ENCODE measurements at regions not wholly inside any gene's neighbourhood (a gene's known extent, or its start where the extent isn't known, plus 50 kb on each side); places are given as distances from the start of the nearest gene placed in this dataset.

DNA sequence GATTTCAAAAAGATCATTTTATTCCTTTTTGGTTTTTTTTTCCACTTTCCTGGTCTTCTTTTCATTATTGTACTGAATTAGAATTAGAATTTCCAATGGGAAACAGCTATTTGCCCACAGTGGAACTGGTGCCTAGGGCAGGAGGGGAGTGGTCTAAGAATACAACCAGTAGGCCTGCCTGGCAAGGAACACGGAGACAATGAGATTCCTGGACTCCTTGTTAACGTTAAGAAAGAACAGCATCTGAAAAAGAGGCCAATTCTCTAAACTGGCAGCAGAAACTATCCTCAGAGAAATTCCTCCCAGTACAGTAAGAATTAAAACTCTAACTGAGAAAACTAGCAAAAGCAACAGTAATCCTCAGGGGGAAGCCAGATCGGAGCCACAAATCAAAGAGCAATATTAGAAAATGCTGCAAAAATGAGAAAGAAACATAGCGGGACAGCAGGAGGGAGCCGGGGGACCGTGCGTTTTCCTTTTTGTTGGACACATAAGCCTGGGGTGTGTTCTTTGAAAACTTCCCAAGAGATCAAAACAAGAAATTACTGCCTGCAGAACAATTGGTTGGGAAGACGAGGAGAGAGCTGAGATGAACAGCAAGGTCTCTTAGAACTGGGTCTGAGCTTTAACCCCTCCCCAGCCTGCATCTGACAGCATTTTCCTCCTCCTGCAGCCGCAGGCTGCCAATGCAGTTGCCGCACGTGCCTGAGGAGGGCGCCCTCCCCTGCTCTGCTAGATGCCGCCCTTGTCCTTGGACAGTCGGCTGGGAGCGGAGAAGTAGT is 776.0 kb downstream of the TSN start:
- Histone ChIP-seq H3K27me3 (replicated peaks in 1 of 4; ENCODE audit: control extremely low read depth in 1 of 4, control insufficient read depth in 3 of 4, insufficient read depth in 4 of 4, low read length in 3 of 4) (no peaks in the 10 kb centered on the region), H3K27ac (ENCODE audit: low read length in 2 of 2) (no peak overlapping the region), H4K20me1 (ENCODE audit: control insufficient read depth, insufficient read depth, low read length, poor library complexity, severe bottlenecking) (no peaks in the 10 kb centered on the region), H3K4me3 (ENCODE audit: control extremely low read depth in 1 of 5, extremely low read depth in 1 of 5, insufficient read depth in 1 of 5, low read depth in 2 of 5, low read length in 4 of 5) (no peak overlapping the region), H2AFZ (ENCODE audit: insufficient read depth, low read depth, low read length, poor library complexity, severe bottlenecking) (no peak overlapping the region), H3K4me1 (ENCODE audit: control insufficient read depth in 2 of 2, insufficient read depth in 2 of 2, low read length in 2 of 2) (no peaks in the 10 kb centered on the region), H3K79me2 (ENCODE audit: control insufficient read depth, insufficient read depth, low read length) (no peaks in the 10 kb centered on the region), H3K9ac (ENCODE audit: low read length) (no peak overlapping the region), H3K4me2 (replicated peaks; ENCODE audit: low read depth, low read length, poor library complexity, severe bottlenecking) (no peak overlapping the region), H3K9me3 (ENCODE audit: control extremely low read depth in 1 of 3, control insufficient read depth in 2 of 3, insufficient read depth in 1 of 3, low read length in 2 of 3) (peaks cover 0 to 8% (median 1%) of the 10 kb centered on the region in 3 donors), H3K36me3 (replicated peaks in 1 of 2; ENCODE audit: control extremely low read depth in 1 of 2, control insufficient read depth in 1 of 2, extremely low read depth in 1 of 2, insufficient read depth in 2 of 2, low read length in 1 of 2) (no peaks in the 10 kb centered on the region)
- peaks cover 2% of the 10 kb centered on the region for H3K9me3 Mint-ChIP-seq (ENCODE audit: insufficient read depth)
- H3K4me1 Mint-ChIP-seq: no peaks in the 10 kb centered on the region
- H3K27me3 Mint-ChIP-seq: no peaks in the 10 kb centered on the region
- no peak overlapping the region for H3K27ac Mint-ChIP-seq
- ATAC-seq (ENCODE audit: low read depth): no peak
- POLR2A ChIA-PET: no interaction called here
- CTCF ChIA-PET: no interaction called here
- H3K4me3 Mint-ChIP-seq: no peak overlapping the region
- DNase-seq: no peak
- WGBS (ENCODE audit: insufficient coverage): 85% methylated on average over 5 of the region's 15 CpGs
- intact Hi-C loops (cut with micrococcal nuclease): no loop called here
- TF ChIP-seq, protein P1, sequence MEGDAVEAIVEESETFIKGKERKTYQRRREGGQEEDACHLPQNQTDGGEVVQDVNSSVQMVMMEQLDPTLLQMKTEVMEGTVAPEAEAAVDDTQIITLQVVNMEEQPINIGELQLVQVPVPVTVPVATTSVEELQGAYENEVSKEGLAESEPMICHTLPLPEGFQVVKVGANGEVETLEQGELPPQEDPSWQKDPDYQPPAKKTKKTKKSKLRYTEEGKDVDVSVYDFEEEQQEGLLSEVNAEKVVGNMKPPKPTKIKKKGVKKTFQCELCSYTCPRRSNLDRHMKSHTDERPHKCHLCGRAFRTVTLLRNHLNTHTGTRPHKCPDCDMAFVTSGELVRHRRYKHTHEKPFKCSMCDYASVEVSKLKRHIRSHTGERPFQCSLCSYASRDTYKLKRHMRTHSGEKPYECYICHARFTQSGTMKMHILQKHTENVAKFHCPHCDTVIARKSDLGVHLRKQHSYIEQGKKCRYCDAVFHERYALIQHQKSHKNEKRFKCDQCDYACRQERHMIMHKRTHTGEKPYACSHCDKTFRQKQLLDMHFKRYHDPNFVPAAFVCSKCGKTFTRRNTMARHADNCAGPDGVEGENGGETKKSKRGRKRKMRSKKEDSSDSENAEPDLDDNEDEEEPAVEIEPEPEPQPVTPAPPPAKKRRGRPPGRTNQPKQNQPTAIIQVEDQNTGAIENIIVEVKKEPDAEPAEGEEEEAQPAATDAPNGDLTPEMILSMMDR (IDR thresholded peaks at IDR 0.05): no peak
- TF ChIP-seq EZH2 (IDR thresholded peaks at IDR 0.05; ENCODE audit: borderline replicate concordance, insufficient read depth, low read depth, low read length, poor library complexity, severe bottlenecking): no peak

DNA sequence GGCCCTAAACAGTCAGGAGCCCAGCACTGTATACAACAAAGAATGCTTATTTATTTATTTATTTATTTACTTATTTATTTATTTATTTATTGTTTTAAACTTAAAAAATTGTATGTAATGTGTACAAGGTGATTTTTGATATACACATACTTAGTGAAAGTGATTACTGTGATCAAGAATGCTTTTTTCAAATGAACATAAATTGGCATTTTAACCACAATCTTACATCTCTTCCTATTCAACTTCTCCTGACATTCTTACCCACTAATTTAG is 776.6 kb downstream of the TSN start:
- ChIA-PET CTCF (no interaction called here), POLR2A (no interaction called here)
- Histone ChIP-seq H4K20me1 (ENCODE audit: control insufficient read depth, insufficient read depth, low read length, poor library complexity, severe bottlenecking) (no peaks in the 10 kb centered on the region), H3K27ac (ENCODE audit: low read length in 2 of 2) (no peak overlapping the region), H3K36me3 (replicated peaks in 1 of 2; ENCODE audit: control extremely low read depth in 1 of 2, control insufficient read depth in 1 of 2, extremely low read depth in 1 of 2, insufficient read depth in 2 of 2, low read length in 1 of 2) (no peaks in the 10 kb centered on the region), H3K4me1 (ENCODE audit: control insufficient read depth in 2 of 2, insufficient read depth in 2 of 2, low read length in 2 of 2) (no peaks in the 10 kb centered on the region), H3K9me3 (ENCODE audit: control extremely low read depth in 1 of 3, control insufficient read depth in 2 of 3, insufficient read depth in 1 of 3, low read length in 2 of 3) (peaks cover 0 to 8% (median 1%) of the 10 kb centered on the region in 3 donors), H3K4me2 (replicated peaks; ENCODE audit: low read depth, low read length, poor library complexity, severe bottlenecking) (no peak overlapping the region), H2AFZ (ENCODE audit: insufficient read depth, low read depth, low read length, poor library complexity, severe bottlenecking) (no peak overlapping the region), H3K9ac (ENCODE audit: low read length) (no peak overlapping the region), H3K4me3 (ENCODE audit: control extremely low read depth in 1 of 5, extremely low read depth in 1 of 5, insufficient read depth in 1 of 5, low read depth in 2 of 5, low read length in 4 of 5) (no peak overlapping the region), H3K79me2 (ENCODE audit: control insufficient read depth, insufficient read depth, low read length) (no peaks in the 10 kb centered on the region), H3K27me3 (replicated peaks in 1 of 4; ENCODE audit: control extremely low read depth in 1 of 4, control insufficient read depth in 3 of 4, insufficient read depth in 4 of 4, low read length in 3 of 4) (no peaks in the 10 kb centered on the region)
- DNase-seq: no peak
- Mint-ChIP-seq H3K4me1 (no peaks in the 10 kb centered on the region), H3K9me3 (ENCODE audit: insufficient read depth) (peaks cover 2% of the 10 kb centered on the region), H3K27me3 (no peaks in the 10 kb centered on the region), H3K4me3 (no peak overlapping the region), H3K27ac (no peak overlapping the region)
- intact Hi-C loops (cut with micrococcal nuclease): no loop called here
- TF ChIP-seq, protein P1 (IDR thresholded peaks at IDR 0.05): no peak
- no peak for TF ChIP-seq EZH2 (IDR thresholded peaks at IDR 0.05; ENCODE audit: borderline replicate concordance, insufficient read depth, low read depth, low read length, poor library complexity, severe bottlenecking)
- ATAC-seq (ENCODE audit: low read depth): no peak
